DND-41 (cell line): ENCODE measurements at regions not wholly inside any gene's neighbourhood (a gene's known extent, or its start where the extent isn't known, plus 50 kb on each side); places are given as distances from the start of the nearest gene placed in this dataset.
"Not testable (repeated sequence)": the region's sequence is repeated elsewhere in the genome, so short reads cannot be mapped to it uniquely, and the experiment has no call there.

Experiments
- ATAC-seq: fragments of 200-7000 bp; cut with Tn5 transposase; 3 replicates; pipeline ENCODE4 v1.9.1; 2021; ENCODE audit warnings: low read depth; ENCODE audit not compliant: insufficient read depth
- DNase-seq: peaks from one replicate; pipeline ENCODE4 v3.0.0-alpha.2; 2020
- H2AFZ ChIP-seq: 2 replicates; pipeline ENCODE4 v1.6.0; 2012; ENCODE audit warnings: low read depth, low read length
- H3K27ac ChIP-seq: 2 replicates; pipeline ENCODE4 v1.5.1; 2012; ENCODE audit warnings: low read length, inconsistent platforms
- H3K27me3 ChIP-seq: fragments of 200-600 bp; sonication (generic); 2 replicates; pipeline ENCODE4 v1.6.0; 2012; ENCODE audit warnings: low read length, mild to moderate bottlenecking, inconsistent platforms; ENCODE audit not compliant: insufficient read depth, poor library complexity
- H3K36me3 ChIP-seq: 2 replicates; pipeline ENCODE4 v1.5.1; 2012; ENCODE audit warnings: low read length, inconsistent platforms; ENCODE audit not compliant: insufficient read depth
- H3K4me1 ChIP-seq: 2 replicates; pipeline ENCODE4 v1.5.1; 2012; ENCODE audit warnings: mild to moderate bottlenecking, low read length; ENCODE audit not compliant: insufficient read depth
- H3K4me2 ChIP-seq: 2 replicates; pipeline ENCODE4 v1.6.0; 2012; ENCODE audit warnings: mild to moderate bottlenecking, moderate library complexity, low read length, inconsistent platforms; ENCODE audit not compliant: insufficient read depth
- H3K4me3 ChIP-seq, 2 experiments: fragments of 200-600 bp in 1 of 2; shearing (Covaris generic) in 1 of 2; 2 replicates each; pipeline ENCODE4 v1.5.1; 2012 to 2016; ENCODE audit warnings: inconsistent platforms in 2 of 2, low read length in 2 of 2, mild to moderate bottlenecking in 2 of 2, low read depth in 1 of 2, moderate library complexity in 1 of 2
- H3K79me2 ChIP-seq: 2 replicates; pipeline ENCODE4 v1.6.0; 2012; ENCODE audit warnings: low read length, inconsistent platforms; ENCODE audit not compliant: insufficient read depth
- H3K9ac ChIP-seq: 2 replicates; pipeline ENCODE4 v1.6.0; 2012; ENCODE audit warnings: low read depth, mild to moderate bottlenecking, inconsistent platforms, low read length, moderate library complexity
- H3K9me3 ChIP-seq: 2 replicates; pipeline ENCODE4 v1.5.1; 2012; ENCODE audit warnings: low read length, moderate library complexity, mild to moderate bottlenecking, inconsistent platforms; ENCODE audit not compliant: insufficient read depth, severe bottlenecking
- H4K20me1 ChIP-seq: 2 replicates; pipeline ENCODE4 v1.6.0; 2012; ENCODE audit warnings: low read length; ENCODE audit not compliant: insufficient read depth
- CTCF ChIP-seq: IDR thresholded peaks from 2 replicates; pipeline ENCODE4 v1.5.1; 2012; ENCODE audit warnings: borderline replicate concordance, low read length, moderate library complexity, mild to moderate bottlenecking; ENCODE audit not compliant: poor library complexity, severe bottlenecking; ENCODE audit errors: extremely low read depth
- EZH2 ChIP-seq: IDR thresholded peaks from 3 replicates; pipeline ENCODE4 v1.6.1; 2012; ENCODE audit warnings: borderline replicate concordance, low read depth, mild to moderate bottlenecking, moderate library complexity, low read length, inconsistent platforms; ENCODE audit not compliant: severe bottlenecking

- TF ChIP-seq EZH2 (no peak), CTCF (no peak)
Measured at GRCh38 chr11:94243571-94244515, 60.5 kb upstream of the IZUMO1R start.

GRCh38 chr11:94245121-94245520, 59.3 kb upstream of the IZUMO1R start:
- no peaks in the 10 kb centered on the region for H3K9me3 ChIP-seq
- no peak overlapping the region for H3K4me2 ChIP-seq
- TF ChIP-seq CTCF = no peak
- no peak for TF ChIP-seq EZH2
- H4K20me1 ChIP-seq = no peaks in the 10 kb centered on the region
- ATAC-seq (no peak), DNase-seq (no peak)
- H3K79me2 ChIP-seq = no peaks in the 10 kb centered on the region
- H3K27ac ChIP-seq = no peak overlapping the region
- no peaks in the 10 kb centered on the region for H3K36me3 ChIP-seq
- H3K4me3 ChIP-seq = no peak overlapping the region
- H2AFZ ChIP-seq = no peak overlapping the region
- no peak overlapping the region for H3K9ac ChIP-seq
- H3K4me1 ChIP-seq = no peaks in the 10 kb centered on the region
- no peaks in the 10 kb centered on the region for H3K27me3 ChIP-seq

More at GRCh38 chr11:94243571-94244515, 60.5 kb upstream of the IZUMO1R start:
- no peaks in the 10 kb centered on the region for H3K9me3 ChIP-seq
- H3K4me2 ChIP-seq = no peak overlapping the region
- H3K9ac ChIP-seq = no peak overlapping the region
- no peaks in the 10 kb centered on the region for H4K20me1 ChIP-seq
- H3K27ac ChIP-seq = no peak overlapping the region
- ATAC-seq (no peak), DNase-seq (no peak)
- no peaks in the 10 kb centered on the region for H3K4me1 ChIP-seq
- H3K27me3 ChIP-seq = no peaks in the 10 kb centered on the region
- H3K36me3 ChIP-seq = no peaks in the 10 kb centered on the region
- no peaks in the 10 kb centered on the region for H3K79me2 ChIP-seq
- H3K4me3 ChIP-seq = no peak overlapping the region
- H2AFZ ChIP-seq = no peak overlapping the region

GRCh38 chr11:94248301-94248700, 56.1 kb upstream of the IZUMO1R start:
- DNase-seq = not testable (repeated sequence)

GRCh38 chr11:94254214-94254613, 50.2 kb upstream of the IZUMO1R start:
- H3K36me3 ChIP-seq = no peaks in the 10 kb centered on the region

More at GRCh38 chr11:94248301-94248700, 56.1 kb upstream of the IZUMO1R start:
- H3K27ac ChIP-seq, H3K4me1 ChIP-seq, ATAC-seq, H3K79me2 ChIP-seq, H2AFZ ChIP-seq, H3K27me3 ChIP-seq, H3K9me3 ChIP-seq, H3K36me3 ChIP-seq, H3K4me2 ChIP-seq, H3K4me3 ChIP-seq, H3K9ac ChIP-seq, H4K20me1 ChIP-seq: not testable (repeated sequence)

More at GRCh38 chr11:94254214-94254613, 50.2 kb upstream of the IZUMO1R start:
- no peaks in the 10 kb centered on the region for H3K4me1 ChIP-seq
- no peak overlapping the region for H3K4me2 ChIP-seq
- TF ChIP-seq EZH2 (no peak), CTCF (no peak)
- no peak overlapping the region for H2AFZ ChIP-seq
- H3K9ac ChIP-seq = no peak overlapping the region
- no peak overlapping the region for H3K27ac ChIP-seq
- H3K27me3 ChIP-seq = no peaks in the 10 kb centered on the region
- DNase-seq = no peak
- H3K9me3 ChIP-seq = no peaks in the 10 kb centered on the region
- no peak for ATAC-seq
- H3K79me2 ChIP-seq = no peaks in the 10 kb centered on the region
- H4K20me1 ChIP-seq = no peaks in the 10 kb centered on the region
- H3K4me3 ChIP-seq = no peak overlapping the region
